ENCODE measurements at regions not wholly inside any gene's neighbourhood (a gene's known extent, or its start where the extent isn't known, plus 50 kb on each side); places are given as distances from the start of the nearest gene placed in this dataset.

DNA sequence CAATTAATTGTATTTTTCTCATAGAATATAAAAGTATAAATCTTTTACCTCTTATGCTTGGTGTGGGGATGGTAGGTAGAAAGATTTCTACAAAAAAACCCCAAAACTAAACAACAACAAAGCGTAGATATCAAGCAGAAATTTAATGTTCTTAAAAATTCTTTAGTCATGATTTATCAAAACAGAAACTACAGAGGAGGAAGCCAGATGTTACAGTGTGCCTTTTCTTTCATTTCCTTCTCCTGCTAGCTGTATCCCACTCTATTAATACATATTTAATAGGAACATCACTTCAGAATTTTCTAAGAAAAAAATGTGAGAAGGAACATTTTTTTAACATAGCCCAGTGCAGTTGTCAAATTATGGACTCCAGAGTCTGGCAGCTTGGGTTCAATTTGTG is 420.6 kb downstream of the TUSC7 start:
- Histone ChIP-seq H3K27ac (ENCODE audit: extremely low read depth, low read depth, low read length) (no peak overlapping the region), H3K9ac (ENCODE audit: insufficient read depth in 1 of 2, low read depth in 2 of 2, low read length in 2 of 2) (no peak overlapping the region), H3K4me3 (no peak overlapping the region), H3K9me1 (ENCODE audit: control insufficient read depth, insufficient read depth, low read length) (no peaks in the 10 kb centered on the region), H3K4me1 (replicated peaks in 1 of 2; ENCODE audit: control insufficient read depth in 2 of 2, insufficient read depth in 2 of 2, low read length in 2 of 2) (no peaks in the 10 kb centered on the region), H2AFZ (ENCODE audit: low read depth, low read length) (no peak overlapping the region), H3K9me3 (replicated peaks; ENCODE audit: control insufficient read depth, insufficient read depth, low read depth, low read length) (no peaks in the 10 kb centered on the region), H4K20me1 (replicated peaks; ENCODE audit: control insufficient read depth, insufficient read depth, low read length) (no peaks in the 10 kb centered on the region), H3K79me2 (ENCODE audit: control insufficient read depth, insufficient read depth, low read length) (no peaks in the 10 kb centered on the region), H3K36me3 (ENCODE audit: control insufficient read depth, insufficient read depth, low read length) (no peaks in the 10 kb centered on the region), H3K4me2 (ENCODE audit: insufficient read depth, low read length) (no peak overlapping the region), H3K27me3 (ENCODE audit: control insufficient read depth in 2 of 2, insufficient read depth in 2 of 2, low read length in 2 of 2) (no peaks in the 10 kb centered on the region)
- intact Hi-C loops (cut with micrococcal nuclease) (no loop called here), in situ Hi-C loops (cut with MboI) (no loop called here)
- FAIRE-seq (no peak), ATAC-seq (no peak), DNase-seq (ENCODE audit: extremely low read depth in 1 of 4, low spot score in 3 of 4) (no peak)
- ChIA-PET CTCF (ENCODE audit: low intra/inter-chr PET ratio) (no interaction called here), POLR2A (no interaction called here)
- 0% methylated on average over 1 of the region's 1 CpG for WGBS (ENCODE audit: insufficient coverage, low coverage, missing lambda C conversion rate)
- no TSS peak for BruUV-seq (replicated peaks)
- TF ChIP-seq, protein P1, sequence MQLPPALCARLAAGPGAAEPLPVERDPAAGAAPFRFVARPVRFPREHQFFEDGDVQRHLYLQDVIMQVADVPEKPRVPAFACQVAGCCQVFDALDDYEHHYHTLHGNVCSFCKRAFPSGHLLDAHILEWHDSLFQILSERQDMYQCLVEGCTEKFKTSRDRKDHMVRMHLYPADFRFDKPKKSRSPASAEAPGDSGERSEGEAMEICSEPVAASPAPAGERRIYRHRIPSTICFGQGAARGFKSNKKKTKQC (CRISPR knock-in tag; IDR thresholded peaks at IDR 0.05): no peak
- TF ChIP-seq, protein P2, sequence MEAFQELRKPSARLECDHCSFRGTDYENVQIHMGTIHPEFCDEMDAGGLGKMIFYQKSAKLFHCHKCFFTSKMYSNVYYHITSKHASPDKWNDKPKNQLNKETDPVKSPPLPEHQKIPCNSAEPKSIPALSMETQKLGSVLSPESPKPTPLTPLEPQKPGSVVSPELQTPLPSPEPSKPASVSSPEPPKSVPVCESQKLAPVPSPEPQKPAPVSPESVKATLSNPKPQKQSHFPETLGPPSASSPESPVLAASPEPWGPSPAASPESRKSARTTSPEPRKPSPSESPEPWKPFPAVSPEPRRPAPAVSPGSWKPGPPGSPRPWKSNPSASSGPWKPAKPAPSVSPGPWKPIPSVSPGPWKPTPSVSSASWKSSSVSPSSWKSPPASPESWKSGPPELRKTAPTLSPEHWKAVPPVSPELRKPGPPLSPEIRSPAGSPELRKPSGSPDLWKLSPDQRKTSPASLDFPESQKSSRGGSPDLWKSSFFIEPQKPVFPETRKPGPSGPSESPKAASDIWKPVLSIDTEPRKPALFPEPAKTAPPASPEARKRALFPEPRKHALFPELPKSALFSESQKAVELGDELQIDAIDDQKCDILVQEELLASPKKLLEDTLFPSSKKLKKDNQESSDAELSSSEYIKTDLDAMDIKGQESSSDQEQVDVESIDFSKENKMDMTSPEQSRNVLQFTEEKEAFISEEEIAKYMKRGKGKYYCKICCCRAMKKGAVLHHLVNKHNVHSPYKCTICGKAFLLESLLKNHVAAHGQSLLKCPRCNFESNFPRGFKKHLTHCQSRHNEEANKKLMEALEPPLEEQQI (IDR thresholded peaks at IDR 0.05): no peak
- TF ChIP-seq HMG20A (CRISPR knock-in tag; conservative IDR thresholded peaks at IDR 0.05): no peak
- no peak for TF ChIP-seq TOE1 (IDR thresholded peaks at IDR 0.05; ENCODE audit: borderline replicate concordance)
- no peak for TF ChIP-seq TOE1 (CRISPR knock-in tag; IDR thresholded peaks at IDR 0.05; ENCODE audit: borderline replicate concordance, low read depth)
- no peak for TF ChIP-seq EZH2 (IDR thresholded peaks at IDR 0.05; ENCODE audit: borderline replicate concordance, low read depth, low read length)
- no peak for TF ChIP-seq YBX1 (IDR thresholded peaks at IDR 0.05)
- TF ChIP-seq, protein P3, sequence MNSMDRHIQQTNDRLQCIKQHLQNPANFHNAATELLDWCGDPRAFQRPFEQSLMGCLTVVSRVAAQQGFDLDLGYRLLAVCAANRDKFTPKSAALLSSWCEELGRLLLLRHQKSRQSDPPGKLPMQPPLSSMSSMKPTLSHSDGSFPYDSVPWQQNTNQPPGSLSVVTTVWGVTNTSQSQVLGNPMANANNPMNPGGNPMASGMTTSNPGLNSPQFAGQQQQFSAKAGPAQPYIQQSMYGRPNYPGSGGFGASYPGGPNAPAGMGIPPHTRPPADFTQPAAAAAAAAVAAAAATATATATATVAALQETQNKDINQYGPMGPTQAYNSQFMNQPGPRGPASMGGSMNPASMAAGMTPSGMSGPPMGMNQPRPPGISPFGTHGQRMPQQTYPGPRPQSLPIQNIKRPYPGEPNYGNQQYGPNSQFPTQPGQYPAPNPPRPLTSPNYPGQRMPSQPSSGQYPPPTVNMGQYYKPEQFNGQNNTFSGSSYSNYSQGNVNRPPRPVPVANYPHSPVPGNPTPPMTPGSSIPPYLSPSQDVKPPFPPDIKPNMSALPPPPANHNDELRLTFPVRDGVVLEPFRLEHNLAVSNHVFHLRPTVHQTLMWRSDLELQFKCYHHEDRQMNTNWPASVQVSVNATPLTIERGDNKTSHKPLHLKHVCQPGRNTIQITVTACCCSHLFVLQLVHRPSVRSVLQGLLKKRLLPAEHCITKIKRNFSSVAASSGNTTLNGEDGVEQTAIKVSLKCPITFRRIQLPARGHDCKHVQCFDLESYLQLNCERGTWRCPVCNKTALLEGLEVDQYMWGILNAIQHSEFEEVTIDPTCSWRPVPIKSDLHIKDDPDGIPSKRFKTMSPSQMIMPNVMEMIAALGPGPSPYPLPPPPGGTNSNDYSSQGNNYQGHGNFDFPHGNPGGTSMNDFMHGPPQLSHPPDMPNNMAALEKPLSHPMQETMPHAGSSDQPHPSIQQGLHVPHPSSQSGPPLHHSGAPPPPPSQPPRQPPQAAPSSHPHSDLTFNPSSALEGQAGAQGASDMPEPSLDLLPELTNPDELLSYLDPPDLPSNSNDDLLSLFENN (IDR thresholded peaks at IDR 0.05; ENCODE audit: low read depth in 2 of 2, low read length in 2 of 2): no peak
- TF ChIP-seq STAT5B (CRISPR knock-in tag; IDR thresholded peaks at IDR 0.05): no peak
- TF ChIP-seq RFX7 (CRISPR knock-in tag; IDR thresholded peaks at IDR 0.05): no peak

All from K562 (cell line).